Vagina (tissue), 2 donors: ENCODE measurements at regions not wholly inside any gene's neighbourhood (a gene's known extent, or its start where the extent isn't known, plus 50 kb on each side); places are given as distances from the start of the nearest gene placed in this dataset.

Experiments
- POLR2AphosphoS5 ChIP-seq, 2 donors: sonication (generic); formaldehyde crosslinking; IDR thresholded peaks; one replicate each; pipeline ENCODE4 v1.9.0; 2017; ENCODE audit warnings: antibody characterized with exemption in 2 of 2, mild to moderate bottlenecking in 2 of 2, low read depth in 1 of 2; ENCODE audit not compliant: insufficient read depth in 1 of 2
- TF ChIP-seq, protein P1 (sequence below), 3 experiments: fragments of 450-650 bp in 2 of 3; fragments of 200-600 bp in 1 of 3; sonication (generic) in 1 of 3; IDR thresholded peaks; one replicate each; pipeline ENCODE4 v1.5.1; 2017 to 2019; ENCODE audit warnings: antibody characterized with exemption in 3 of 3, mild to moderate bottlenecking in 2 of 3, moderate library complexity in 2 of 3

DNA sequence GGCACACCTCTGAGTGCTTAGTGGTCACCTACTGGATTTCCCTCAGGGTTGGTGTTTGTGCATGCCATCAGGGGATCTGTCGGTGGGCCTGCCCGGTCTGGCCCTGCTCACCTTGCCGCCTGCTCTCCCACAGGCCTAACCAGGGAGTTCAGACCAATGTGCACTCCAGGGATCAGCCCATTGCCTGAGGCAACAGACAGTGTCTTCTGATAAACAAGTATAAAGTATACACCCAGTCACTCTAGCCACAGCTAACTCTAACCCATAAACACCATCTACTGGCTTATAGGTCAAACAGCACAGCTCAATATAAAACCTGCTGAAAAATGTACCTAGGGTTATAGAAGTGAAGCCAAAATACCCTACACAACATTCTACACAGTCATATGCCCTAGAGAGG, 1300.0 kb downstream of the PLA2G4A start:
- TF ChIP-seq, protein P1, sequence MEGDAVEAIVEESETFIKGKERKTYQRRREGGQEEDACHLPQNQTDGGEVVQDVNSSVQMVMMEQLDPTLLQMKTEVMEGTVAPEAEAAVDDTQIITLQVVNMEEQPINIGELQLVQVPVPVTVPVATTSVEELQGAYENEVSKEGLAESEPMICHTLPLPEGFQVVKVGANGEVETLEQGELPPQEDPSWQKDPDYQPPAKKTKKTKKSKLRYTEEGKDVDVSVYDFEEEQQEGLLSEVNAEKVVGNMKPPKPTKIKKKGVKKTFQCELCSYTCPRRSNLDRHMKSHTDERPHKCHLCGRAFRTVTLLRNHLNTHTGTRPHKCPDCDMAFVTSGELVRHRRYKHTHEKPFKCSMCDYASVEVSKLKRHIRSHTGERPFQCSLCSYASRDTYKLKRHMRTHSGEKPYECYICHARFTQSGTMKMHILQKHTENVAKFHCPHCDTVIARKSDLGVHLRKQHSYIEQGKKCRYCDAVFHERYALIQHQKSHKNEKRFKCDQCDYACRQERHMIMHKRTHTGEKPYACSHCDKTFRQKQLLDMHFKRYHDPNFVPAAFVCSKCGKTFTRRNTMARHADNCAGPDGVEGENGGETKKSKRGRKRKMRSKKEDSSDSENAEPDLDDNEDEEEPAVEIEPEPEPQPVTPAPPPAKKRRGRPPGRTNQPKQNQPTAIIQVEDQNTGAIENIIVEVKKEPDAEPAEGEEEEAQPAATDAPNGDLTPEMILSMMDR (IDR thresholded peaks at IDR 0.05), result no peak
- TF ChIP-seq POLR2AphosphoS5 (IDR thresholded peaks at IDR 0.05; ENCODE audit: insufficient read depth in 1 of 2, low read depth in 1 of 2), result no peak
